Osteoblast (primary cell): ENCODE measurements at regions not wholly inside any gene's neighbourhood (a gene's known extent, or its start where the extent isn't known, plus 50 kb on each side); places are given as distances from the start of the nearest gene placed in this dataset.
A peak's percentile ranks its signal among the peaks of the same experiment; 100 is the strongest.

Experiments
- DNase-seq: peaks from one replicate; pipeline ENCODE4 v3.0.0; 2011; ENCODE audit warnings: low spot score, mixed read lengths; ENCODE audit not compliant: insufficient read length; ENCODE audit errors: missing footprints
- H2AFZ ChIP-seq: 2 replicates; pipeline ENCODE4 v1.6.0; 2011; ENCODE audit warnings: mild to moderate bottlenecking, low read length
- H3K27ac ChIP-seq: 2 replicates; pipeline ENCODE4 v1.5.1; 2011; ENCODE audit warnings: mild to moderate bottlenecking, low read depth, low read length, moderate library complexity
- H3K27me3 ChIP-seq: 2 replicates; pipeline ENCODE4 v1.6.0; 2012; ENCODE audit warnings: mild to moderate bottlenecking, control low read depth, inconsistent platforms, low read length, moderate library complexity; ENCODE audit not compliant: insufficient read depth
- H3K36me3 ChIP-seq: 2 replicates; pipeline ENCODE4 v1.5.1; 2011; ENCODE audit warnings: mild to moderate bottlenecking, low read length, control low read depth, moderate library complexity; ENCODE audit not compliant: insufficient read depth
- H3K4me1 ChIP-seq: 2 replicates; pipeline ENCODE4 v1.5.1; 2011; ENCODE audit warnings: mild to moderate bottlenecking, low read length, control low read depth, moderate library complexity; ENCODE audit not compliant: insufficient read depth
- H3K4me2 ChIP-seq: 2 replicates; pipeline ENCODE4 v1.6.0; 2011; ENCODE audit warnings: mild to moderate bottlenecking, low read length; ENCODE audit not compliant: insufficient read depth
- H3K4me3 ChIP-seq: fragments of 200-600 bp; sonication (generic); 3 replicates; pipeline ENCODE4 v1.5.1; 2012; ENCODE audit warnings: mild to moderate bottlenecking, low read length, inconsistent platforms; ENCODE audit not compliant: insufficient read depth
- H3K79me2 ChIP-seq: 2 replicates; pipeline ENCODE4 v1.6.0; 2012; ENCODE audit warnings: mild to moderate bottlenecking, low read length, control low read depth, inconsistent platforms; ENCODE audit not compliant: insufficient read depth
- H3K9me3 ChIP-seq: 2 replicates; pipeline ENCODE4 v1.5.1; 2011; ENCODE audit warnings: low read depth, low read length, control low read depth
- H4K20me1 ChIP-seq: 2 replicates; pipeline ENCODE4 v1.6.0; 2012; ENCODE audit warnings: mild to moderate bottlenecking, low read length, control low read depth; ENCODE audit not compliant: insufficient read depth
- CTCF ChIP-seq: IDR thresholded peaks from 2 replicates; pipeline ENCODE4 v1.5.1; 2011; ENCODE audit warnings: mild to moderate bottlenecking, low read depth, low read length, moderate library complexity; ENCODE audit errors: extremely low read depth

GRCh38 chr9:69987457-69987856 lies 56.2 kb upstream of the MAMDC2 start:
- no peak overlapping the region for H3K27ac ChIP-seq
- DNase-seq: no peak

DNA sequence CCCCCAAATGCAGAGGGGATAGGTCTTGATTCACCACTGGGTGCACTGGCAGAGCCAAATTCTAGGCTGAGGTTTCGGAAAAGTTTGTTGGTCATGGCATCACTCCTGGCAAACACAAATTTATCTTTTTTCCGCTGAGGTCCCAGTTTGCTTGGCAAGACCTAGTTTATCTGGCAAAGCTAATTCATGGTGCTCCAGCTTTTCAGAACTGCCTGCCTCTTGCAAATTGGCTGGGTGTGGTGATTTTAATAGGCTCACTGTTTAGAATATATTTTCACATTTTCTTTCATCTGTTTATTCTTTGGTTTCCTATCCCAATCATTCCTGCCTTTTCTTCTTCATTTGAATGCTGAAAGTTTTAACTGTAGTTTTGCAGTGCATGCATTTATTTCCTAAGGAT lies 50.5 kb upstream of the MAMDC2 start:
- Histone ChIP-seq H4K20me1 (no peaks in the 10 kb centered on the region), H3K27ac (no peak overlapping the region), H3K4me3 (no peak overlapping the region), H3K27me3 (no peaks in the 10 kb centered on the region), H3K9me3 (no peaks in the 10 kb centered on the region), H3K4me1 (peaks cover 6% of the 10 kb centered on the region), H2AFZ (no peak overlapping the region), H3K79me2 (no peaks in the 10 kb centered on the region), H3K4me2 (no peak overlapping the region), H3K36me3 (no peaks in the 10 kb centered on the region)
- DNase-seq: no peak
- TF ChIP-seq CTCF: no peak

More at GRCh38 chr9:69987457-69987856, 56.2 kb upstream of the MAMDC2 start:
- no peaks in the 10 kb centered on the region for H4K20me1 ChIP-seq
- no peak overlapping the region for H3K4me3 ChIP-seq
- H3K27me3 ChIP-seq: no peaks in the 10 kb centered on the region
- H3K9me3 ChIP-seq: no peaks in the 10 kb centered on the region
- no peaks in the 10 kb centered on the region for H3K79me2 ChIP-seq
- H3K4me1 ChIP-seq: no peaks in the 10 kb centered on the region
- no peak for TF ChIP-seq CTCF
- peak overlapping the region; percentile 9 for H2AFZ ChIP-seq
- no peaks in the 10 kb centered on the region for H3K36me3 ChIP-seq
- H3K4me2 ChIP-seq: no peak overlapping the region
